WI38 (cell line): ENCODE measurements at regions not wholly inside any gene's neighbourhood (a gene's known extent, or its start where the extent isn't known, plus 50 kb on each side); places are given as distances from the start of the nearest gene placed in this dataset.

Experiments used
- H3K4me3 ChIP-seq: 2 replicates; pipeline ENCODE4 v1.5.1; 2011; ENCODE audit warnings: low read depth, mild to moderate bottlenecking, control low read depth, low read length
- CTCF ChIP-seq: IDR thresholded peaks from 2 replicates; pipeline ENCODE4 v1.5.1; 2012; ENCODE audit warnings: low read depth, mild to moderate bottlenecking, control low read depth, low read length

- TF ChIP-seq CTCF: no peak
- no peak overlapping the region for H3K4me3 ChIP-seq
Observed at GRCh38 chr4:15368856-15369255, 59.0 kb upstream of the C1QTNF7 start.

- TF ChIP-seq CTCF: no peak
- H3K4me3 ChIP-seq: no peak overlapping the region
Observed at GRCh38 chr4:15370296-15370695, 57.5 kb upstream of the C1QTNF7 start.

GRCh38 chr4:15373363-15373762, 54.5 kb upstream of the C1QTNF7 start:
- no peak overlapping the region for H3K4me3 ChIP-seq
- no peak for TF ChIP-seq CTCF

- H3K4me3 ChIP-seq: peak overlapping the region; percentile 52
- no peak for TF ChIP-seq CTCF
Observed at GRCh38 chr4:15374656-15375055, 53.2 kb upstream of the C1QTNF7 start.

GRCh38 chr4:15375667-15376066, 52.2 kb upstream of the C1QTNF7 start:
- H3K4me3 ChIP-seq: no peak overlapping the region
- TF ChIP-seq CTCF: no peak

GRCh38 chr4:15376145-15376544, 51.7 kb upstream of the C1QTNF7 start:
- no peak overlapping the region for H3K4me3 ChIP-seq
- TF ChIP-seq CTCF: no peak

- H3K4me3 ChIP-seq: no peak overlapping the region
- TF ChIP-seq CTCF: no peak
Observed at GRCh38 chr4:15376594-15376993, 51.2 kb upstream of the C1QTNF7 start.
